Nephron progenitor cell (in vitro differentiated cells): ENCODE measurements at regions not wholly inside any gene's neighbourhood (a gene's known extent, or its start where the extent isn't known, plus 50 kb on each side); places are given as distances from the start of the nearest gene placed in this dataset.
A peak's percentile ranks its signal among the peaks of the same experiment; 100 is the strongest.

Source experiments
- DNase-seq: peaks from one replicate; pipeline ENCODE4 v3.0.0; 2021
- H3K27ac Mint-ChIP-seq: 2 replicates; pipeline ENCODE4 v1.8.0; 2021; ENCODE audit warnings: mild to moderate bottlenecking, moderate library complexity, mixed read lengths
- H3K27me3 Mint-ChIP-seq: 2 replicates; pipeline ENCODE4 v1.8.0; 2021; ENCODE audit warnings: mild to moderate bottlenecking, low read depth, mixed read lengths; ENCODE audit not compliant: poor library complexity
- H3K36me3 Mint-ChIP-seq: 2 replicates; pipeline ENCODE4 v1.8.0; 2021; ENCODE audit warnings: low read depth, mixed read lengths
- H3K4me1 Mint-ChIP-seq: 2 replicates; pipeline ENCODE4 v1.8.0; 2021; ENCODE audit warnings: mixed read lengths
- H3K4me3 Mint-ChIP-seq: 2 replicates; pipeline ENCODE4 v1.8.0; 2021; ENCODE audit warnings: mild to moderate bottlenecking, moderate library complexity, mixed read lengths
- H3K9me3 Mint-ChIP-seq: 2 replicates; pipeline ENCODE4 v1.8.0; 2021; ENCODE audit warnings: mild to moderate bottlenecking, moderate library complexity, mixed read lengths
- CTCF ChIP-seq: fragments of 200-600 bp; sonication (generic); IDR thresholded peaks from 2 replicates; pipeline ENCODE4 v1.5.0; 2021; ENCODE audit warnings: antibody characterized with exemption

DNA sequence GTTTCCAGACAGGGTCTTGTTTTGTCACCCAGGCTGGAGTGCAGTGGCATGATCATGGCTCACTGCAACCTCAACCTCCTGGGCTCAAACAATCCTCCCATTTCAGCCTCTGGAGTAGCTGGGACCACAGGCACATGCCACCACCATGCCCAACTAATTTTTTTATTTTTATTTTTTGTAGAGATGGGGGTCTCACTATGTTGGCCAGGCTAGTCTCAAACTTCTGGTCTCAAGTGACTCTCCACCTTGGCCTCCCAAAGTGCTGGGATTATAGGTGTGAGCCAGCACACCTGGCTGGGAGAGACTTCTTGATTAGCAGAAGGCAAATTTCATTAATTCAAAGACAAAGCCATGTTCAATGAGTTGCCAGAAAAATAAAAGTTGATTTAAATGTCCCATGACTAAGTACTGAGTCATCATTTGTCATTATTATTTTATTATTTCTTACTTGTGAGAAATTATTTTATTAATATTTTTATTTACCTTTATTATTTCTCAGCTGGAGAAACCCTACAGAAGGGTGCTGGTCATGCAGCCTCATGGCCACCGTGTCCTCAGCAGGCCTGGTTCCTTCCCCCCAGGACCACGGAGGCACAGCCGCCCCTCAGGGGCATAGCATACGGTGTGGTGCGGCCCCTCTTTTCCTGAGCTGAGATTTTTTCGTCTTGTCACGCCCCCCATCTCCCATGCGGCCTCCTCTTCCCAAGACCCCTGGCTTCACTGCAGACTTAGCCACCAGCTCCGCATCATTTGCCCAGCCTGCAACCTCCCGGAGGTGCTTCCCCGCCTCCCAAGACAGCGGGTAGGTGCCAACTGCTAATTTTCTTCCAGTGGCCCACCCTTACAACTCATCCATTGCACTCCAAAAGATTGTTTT is 55.3 kb upstream of the SIM2 start:
- Mint-ChIP-seq H3K4me1 (peaks cover 30% of the 10 kb centered on the region), H3K4me3 (no peak overlapping the region), H3K36me3 (no peaks in the 10 kb centered on the region), H3K9me3 (no peaks in the 10 kb centered on the region), H3K27ac (no peak overlapping the region), H3K27me3 (peaks cover 6% of the 10 kb centered on the region)
- no peak for DNase-seq
- TF ChIP-seq CTCF = no peak

GRCh38 chr21:36646011-36646410 is 52.9 kb upstream of the SIM2 start:
- no peak for TF ChIP-seq CTCF
- Mint-ChIP-seq H3K27me3 (peaks cover 11% of the 10 kb centered on the region), H3K27ac (no peak overlapping the region), H3K4me1 (peaks cover 17% of the 10 kb centered on the region), H3K4me3 (no peak overlapping the region), H3K9me3 (no peaks in the 10 kb centered on the region), H3K36me3 (no peaks in the 10 kb centered on the region)
- no peak for DNase-seq

DNA sequence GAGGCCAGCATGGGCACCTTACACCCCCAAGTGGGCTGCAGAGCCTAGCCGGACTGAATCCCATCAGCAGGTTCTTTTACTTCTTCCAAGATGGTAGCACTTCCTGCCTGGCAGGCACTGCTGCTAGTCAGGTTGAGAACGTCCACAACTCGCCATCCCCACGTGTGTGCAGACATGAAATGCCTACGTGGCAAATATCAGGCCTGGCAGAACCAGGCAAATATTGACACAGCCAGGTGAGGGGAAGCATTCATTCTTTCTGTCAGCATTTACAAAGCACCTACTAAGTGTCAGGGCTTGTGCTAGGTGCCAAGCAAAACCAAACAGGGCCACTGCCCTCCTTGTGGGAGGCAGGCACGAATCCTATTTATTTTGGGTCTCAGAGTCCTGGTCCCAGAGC is 52.3 kb upstream of the SIM2 start:
- DNase-seq = no peak
- Mint-ChIP-seq H3K4me1 (peaks cover 15% of the 10 kb centered on the region), H3K4me3 (no peak overlapping the region), H3K9me3 (no peaks in the 10 kb centered on the region), H3K36me3 (no peaks in the 10 kb centered on the region), H3K27ac (peak overlapping the region; percentile 71), H3K27me3 (peaks cover 15% of the 10 kb centered on the region)
- no peak for TF ChIP-seq CTCF

DNA sequence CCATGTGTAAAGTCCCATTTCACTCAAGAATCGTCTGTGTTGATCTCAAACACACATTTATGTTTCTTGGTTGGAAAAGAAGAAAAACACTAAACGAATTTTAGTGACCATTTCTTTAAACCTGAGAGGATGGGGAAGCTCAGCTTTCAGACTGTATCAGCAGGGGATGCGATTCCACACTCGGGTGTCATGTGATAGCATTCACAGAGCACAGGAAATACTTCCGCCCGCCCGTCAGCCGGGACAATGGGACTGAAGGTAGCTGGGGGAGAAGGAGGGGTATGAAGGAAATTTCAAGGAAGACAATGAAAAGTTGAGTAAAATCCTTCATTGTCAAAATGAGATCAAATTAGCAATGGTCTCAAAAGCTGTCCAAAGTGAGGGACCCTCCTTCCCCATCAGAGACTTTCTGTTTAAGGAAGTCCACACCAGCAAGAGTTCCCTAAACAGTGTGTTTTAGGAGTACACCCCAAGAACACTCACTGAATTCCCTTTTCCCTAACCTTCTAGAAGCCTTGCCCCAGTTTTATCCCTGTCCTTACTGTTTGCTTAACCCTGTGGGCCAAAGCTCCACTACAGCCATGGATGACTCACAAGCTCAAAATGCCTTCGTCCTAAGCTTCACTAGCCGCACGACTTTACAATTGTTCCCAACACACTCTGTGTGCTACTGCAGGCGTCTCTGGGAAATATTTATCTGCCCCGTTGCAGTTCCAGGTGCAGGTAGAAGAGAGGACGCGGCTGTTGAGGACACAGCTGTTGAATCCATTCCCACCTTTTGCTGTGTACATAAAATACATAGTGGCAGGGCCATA is 51.4 kb upstream of the SIM2 start:
- peak; percentile 22 for DNase-seq
- no peak for TF ChIP-seq CTCF
- Mint-ChIP-seq H3K4me3 (no peak overlapping the region), H3K27ac (no peak overlapping the region), H3K27me3 (peaks cover 17% of the 10 kb centered on the region), H3K36me3 (no peaks in the 10 kb centered on the region), H3K9me3 (no peaks in the 10 kb centered on the region), H3K4me1 (peaks cover 15% of the 10 kb centered on the region)
